Central memory CD8-positive, alpha-beta T cell (primary cell): ENCODE measurements at regions not wholly inside any gene's neighbourhood (a gene's known extent, or its start where the extent isn't known, plus 50 kb on each side); places are given as distances from the start of the nearest gene placed in this dataset.
"Not testable (repeated sequence)": the region's sequence is repeated elsewhere in the genome, so short reads cannot be mapped to it uniquely, and the experiment has no call there.

ENCODE experiments used
- ATAC-seq: fragments of 150-1000 bp; cut with Tn5 transposase; replicated peaks from 2 replicates; pipeline ENCODE4 v1.10.0; 2022; ENCODE audit warnings: mild to moderate bottlenecking, moderate FRiP score, moderate number of reproducible peaks; ENCODE audit not compliant: poor library complexity, severe bottlenecking; ENCODE audit errors: extremely low read depth
- DNase-seq, 2 donors: peaks; one replicate each; pipeline ENCODE4 v3.0.0; 2021; ENCODE audit warnings: low spot score in 2 of 2
- H3K27ac Mint-ChIP-seq: one replicate; pipeline ENCODE4 v1.8.0; 2022; ENCODE audit warnings: low read depth, mild to moderate bottlenecking, moderate library complexity, mixed read lengths
- H3K27me3 Mint-ChIP-seq: one replicate; pipeline ENCODE4 v1.8.0; 2022; ENCODE audit warnings: mixed read lengths
- H3K36me3 Mint-ChIP-seq: one replicate; pipeline ENCODE4 v1.8.0; 2022; ENCODE audit warnings: mild to moderate bottlenecking, moderate library complexity, mixed read lengths; ENCODE audit not compliant: insufficient read depth
- H3K4me1 Mint-ChIP-seq: one replicate; pipeline ENCODE4 v1.8.0; 2022; ENCODE audit warnings: mixed read lengths
- H3K4me3 Mint-ChIP-seq: one replicate; pipeline ENCODE4 v1.8.0; 2022; ENCODE audit warnings: mild to moderate bottlenecking, moderate library complexity, mixed read lengths
- H3K9me3 Mint-ChIP-seq: one replicate; pipeline ENCODE4 v1.8.0; 2022; ENCODE audit warnings: mixed read lengths

DNA sequence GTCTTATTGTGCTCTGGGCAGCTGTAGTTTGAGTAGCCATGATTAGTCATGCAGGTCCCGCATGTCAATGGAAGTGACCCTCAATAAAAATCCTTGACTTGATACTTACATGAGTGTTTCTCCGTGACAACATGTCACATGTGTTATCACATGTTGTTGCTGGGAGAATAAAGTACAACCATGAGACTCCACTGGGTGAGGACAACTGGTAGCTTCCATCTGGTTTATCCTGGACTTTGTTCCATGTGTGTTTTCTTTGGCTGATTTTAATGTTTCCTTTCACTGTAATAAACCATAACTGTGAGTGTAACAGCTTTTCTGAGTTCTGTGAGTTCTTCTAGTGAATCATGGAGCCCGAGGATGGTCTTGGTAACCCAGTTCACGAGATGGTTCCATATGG lies 63.1 kb upstream of the NDN start:
- no peak for ATAC-seq
- H3K36me3 Mint-ChIP-seq, result no peaks in the 10 kb centered on the region
- no peaks in the 10 kb centered on the region for H3K9me3 Mint-ChIP-seq
- H3K4me1 Mint-ChIP-seq, result no peaks in the 10 kb centered on the region
- no peak overlapping the region for H3K27ac Mint-ChIP-seq
- DNase-seq, result no peak
- H3K4me3 Mint-ChIP-seq, result no peak overlapping the region
- no peaks in the 10 kb centered on the region for H3K27me3 Mint-ChIP-seq

- Mint-ChIP-seq H3K4me3 (no peak overlapping the region), H3K4me1 (no peaks in the 10 kb centered on the region), H3K36me3 (no peaks in the 10 kb centered on the region), H3K27me3 (no peaks in the 10 kb centered on the region), H3K27ac (no peak overlapping the region), H3K9me3 (no peaks in the 10 kb centered on the region)
- DNase-seq (no peak), ATAC-seq (no peak)
Observed at GRCh38 chr15:23750776-23751175, 63.7 kb upstream of the NDN start.

- H3K9me3 Mint-ChIP-seq, result no peaks in the 10 kb centered on the region
- H3K27ac Mint-ChIP-seq, result no peak overlapping the region
- no peak for DNase-seq
- no peak for ATAC-seq
- no peaks in the 10 kb centered on the region for H3K36me3 Mint-ChIP-seq
- H3K4me1 Mint-ChIP-seq, result no peaks in the 10 kb centered on the region
- no peaks in the 10 kb centered on the region for H3K27me3 Mint-ChIP-seq
- no peak overlapping the region for H3K4me3 Mint-ChIP-seq
Observed at GRCh38 chr15:23753248-23753647, 66.1 kb upstream of the NDN start.

- DNase-seq (no peak), ATAC-seq (no peak)
- no peak overlapping the region for H3K4me3 Mint-ChIP-seq
- no peaks in the 10 kb centered on the region for H3K27me3 Mint-ChIP-seq
- H3K4me1 Mint-ChIP-seq, result no peaks in the 10 kb centered on the region
- H3K27ac Mint-ChIP-seq, result no peak overlapping the region
- H3K36me3 Mint-ChIP-seq, result no peaks in the 10 kb centered on the region
- peaks cover 16% of the 10 kb centered on the region for H3K9me3 Mint-ChIP-seq
Observed at GRCh38 chr15:23758891-23759290, 71.8 kb upstream of the NDN start.

DNA sequence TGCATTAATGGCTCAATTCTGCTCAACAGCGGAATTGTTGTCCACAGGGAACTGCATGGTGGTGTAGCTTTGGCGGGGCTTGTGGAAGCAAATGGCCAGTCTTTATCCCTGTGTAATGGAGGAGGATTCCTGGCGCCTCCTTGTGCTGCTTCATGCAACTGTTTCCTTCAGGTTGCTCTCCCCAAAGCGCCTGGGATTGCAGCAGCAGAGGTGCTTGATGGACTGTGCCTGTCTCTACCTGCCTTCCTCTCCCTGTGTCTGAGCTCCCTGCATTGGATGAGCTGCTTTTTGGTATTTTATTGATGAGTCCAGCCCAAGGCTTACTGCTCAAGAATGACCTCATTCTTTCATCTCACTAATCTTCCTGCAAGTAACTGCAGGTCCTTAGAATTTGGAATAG lies 72.9 kb upstream of the NDN start:
- ATAC-seq (no peak), DNase-seq (no peak)
- Mint-ChIP-seq H3K27ac (no peak overlapping the region), H3K36me3 (no peaks in the 10 kb centered on the region), H3K4me3 (no peak overlapping the region), H3K27me3 (no peaks in the 10 kb centered on the region), H3K9me3 (peaks cover 21% of the 10 kb centered on the region), H3K4me1 (no peaks in the 10 kb centered on the region)

GRCh38 chr15:23761386-23761785 lies 74.3 kb upstream of the NDN start:
- H3K4me1 Mint-ChIP-seq, result no peaks in the 10 kb centered on the region
- H3K36me3 Mint-ChIP-seq, result no peaks in the 10 kb centered on the region
- ATAC-seq (no peak), DNase-seq (no peak)
- H3K9me3 Mint-ChIP-seq, result peaks cover 24% of the 10 kb centered on the region
- no peaks in the 10 kb centered on the region for H3K27me3 Mint-ChIP-seq
- no peak overlapping the region for H3K27ac Mint-ChIP-seq
- no peak overlapping the region for H3K4me3 Mint-ChIP-seq

- peaks cover 24% of the 10 kb centered on the region for H3K9me3 Mint-ChIP-seq
- H3K36me3 Mint-ChIP-seq, result no peaks in the 10 kb centered on the region
- no peaks in the 10 kb centered on the region for H3K4me1 Mint-ChIP-seq
- DNase-seq (no peak), ATAC-seq (no peak)
- H3K4me3 Mint-ChIP-seq, result no peak overlapping the region
- H3K27ac Mint-ChIP-seq, result no peak overlapping the region
- H3K27me3 Mint-ChIP-seq, result no peaks in the 10 kb centered on the region
Observed at GRCh38 chr15:23762026-23762425, 74.9 kb upstream of the NDN start.

DNA sequence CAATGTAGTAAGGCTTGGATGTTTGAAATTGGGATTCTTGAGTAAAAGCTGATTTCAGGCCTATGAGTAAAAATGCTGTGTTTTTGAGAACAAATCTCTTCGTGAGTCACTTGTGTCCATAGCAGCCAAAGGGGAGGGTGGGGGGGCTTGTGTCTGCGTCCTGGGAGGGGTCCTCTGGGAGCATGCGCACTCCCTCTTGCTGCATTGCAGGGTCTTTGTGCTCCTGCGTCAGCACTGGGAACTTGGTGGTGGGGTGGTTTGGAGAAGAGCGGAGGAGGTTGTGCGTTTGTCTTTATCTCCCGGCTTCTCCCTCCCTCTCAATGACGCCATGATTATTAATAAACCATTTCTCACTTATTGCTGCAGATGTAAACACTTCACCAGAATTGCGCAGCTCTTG lies 75.9 kb upstream of the NDN start:
- H3K4me1 Mint-ChIP-seq, result no peaks in the 10 kb centered on the region
- H3K4me3 Mint-ChIP-seq, result no peak overlapping the region
- no peak for ATAC-seq
- DNase-seq, result no peak
- peaks cover 24% of the 10 kb centered on the region for H3K9me3 Mint-ChIP-seq
- no peak overlapping the region for H3K27ac Mint-ChIP-seq
- H3K36me3 Mint-ChIP-seq, result no peaks in the 10 kb centered on the region
- H3K27me3 Mint-ChIP-seq, result no peaks in the 10 kb centered on the region

GRCh38 chr15:23764306-23764705 lies 77.2 kb upstream of the NDN start:
- H3K27ac Mint-ChIP-seq, result no peak overlapping the region
- no peak overlapping the region for H3K4me3 Mint-ChIP-seq
- H3K36me3 Mint-ChIP-seq, result no peaks in the 10 kb centered on the region
- H3K4me1 Mint-ChIP-seq, result no peaks in the 10 kb centered on the region
- ATAC-seq (no peak), DNase-seq (no peak)
- peaks cover 21% of the 10 kb centered on the region for H3K9me3 Mint-ChIP-seq
- no peaks in the 10 kb centered on the region for H3K27me3 Mint-ChIP-seq

DNA sequence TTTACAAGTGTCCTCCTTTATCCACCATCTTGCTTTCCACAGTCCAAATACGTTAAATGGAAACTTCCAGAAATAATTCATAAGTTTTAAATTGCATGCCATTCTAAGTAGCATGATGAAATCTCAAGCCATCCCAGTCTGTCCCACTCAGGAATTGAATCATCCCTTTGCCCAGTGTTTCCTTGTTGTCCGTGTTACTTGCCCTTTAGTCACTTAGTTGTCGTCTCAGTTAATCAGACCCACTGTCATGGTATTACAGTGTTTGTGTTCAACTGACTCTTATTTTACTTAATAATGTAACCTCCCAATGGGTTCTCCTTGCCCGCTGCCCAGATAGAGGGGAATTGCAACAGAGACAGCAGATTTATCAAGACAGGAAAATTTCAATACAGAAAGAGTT lies 77.6 kb upstream of the NDN start:
- no peaks in the 10 kb centered on the region for H3K36me3 Mint-ChIP-seq
- peaks cover 16% of the 10 kb centered on the region for H3K9me3 Mint-ChIP-seq
- no peak overlapping the region for H3K4me3 Mint-ChIP-seq
- no peaks in the 10 kb centered on the region for H3K4me1 Mint-ChIP-seq
- ATAC-seq, result no peak
- no peak overlapping the region for H3K27ac Mint-ChIP-seq
- H3K27me3 Mint-ChIP-seq, result no peaks in the 10 kb centered on the region
- DNase-seq, result no peak

DNA sequence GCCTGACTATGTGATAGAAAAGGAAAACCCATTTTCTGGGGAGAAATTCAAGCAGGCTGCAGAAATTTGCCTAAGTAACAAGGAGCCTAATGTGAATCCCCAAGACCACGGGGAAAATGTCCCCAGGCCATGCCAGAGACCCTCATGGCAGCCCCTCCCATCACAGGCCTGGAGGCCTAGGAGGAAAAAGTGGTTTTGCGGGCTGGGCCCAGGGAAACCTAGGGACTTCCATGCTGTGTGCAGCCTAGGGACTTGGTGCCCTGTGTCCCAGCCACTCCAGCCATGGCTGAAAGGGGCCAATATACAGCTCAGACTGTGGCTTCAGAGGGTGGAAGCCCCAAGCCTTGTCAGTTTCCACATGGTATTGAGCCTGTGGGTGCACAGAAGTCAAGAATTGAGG lies 79.7 kb upstream of the NDN start:
- not testable (repeated sequence) for H3K4me1 Mint-ChIP-seq, H3K27me3 Mint-ChIP-seq, H3K36me3 Mint-ChIP-seq, H3K27ac Mint-ChIP-seq, DNase-seq, H3K4me3 Mint-ChIP-seq, ATAC-seq
- peaks cover 19% of the 10 kb centered on the region for H3K9me3 Mint-ChIP-seq

- H3K27ac Mint-ChIP-seq, result no peak overlapping the region
- DNase-seq, result no peak
- H3K9me3 Mint-ChIP-seq, result peaks cover 43% of the 10 kb centered on the region
- no peaks in the 10 kb centered on the region for H3K4me1 Mint-ChIP-seq
- no peaks in the 10 kb centered on the region for H3K36me3 Mint-ChIP-seq
- H3K27me3 Mint-ChIP-seq, result no peaks in the 10 kb centered on the region
- no peak overlapping the region for H3K4me3 Mint-ChIP-seq
- ATAC-seq, result no peak
Observed at GRCh38 chr15:23773093-23773492, 86.0 kb upstream of the NDN start.

DNA sequence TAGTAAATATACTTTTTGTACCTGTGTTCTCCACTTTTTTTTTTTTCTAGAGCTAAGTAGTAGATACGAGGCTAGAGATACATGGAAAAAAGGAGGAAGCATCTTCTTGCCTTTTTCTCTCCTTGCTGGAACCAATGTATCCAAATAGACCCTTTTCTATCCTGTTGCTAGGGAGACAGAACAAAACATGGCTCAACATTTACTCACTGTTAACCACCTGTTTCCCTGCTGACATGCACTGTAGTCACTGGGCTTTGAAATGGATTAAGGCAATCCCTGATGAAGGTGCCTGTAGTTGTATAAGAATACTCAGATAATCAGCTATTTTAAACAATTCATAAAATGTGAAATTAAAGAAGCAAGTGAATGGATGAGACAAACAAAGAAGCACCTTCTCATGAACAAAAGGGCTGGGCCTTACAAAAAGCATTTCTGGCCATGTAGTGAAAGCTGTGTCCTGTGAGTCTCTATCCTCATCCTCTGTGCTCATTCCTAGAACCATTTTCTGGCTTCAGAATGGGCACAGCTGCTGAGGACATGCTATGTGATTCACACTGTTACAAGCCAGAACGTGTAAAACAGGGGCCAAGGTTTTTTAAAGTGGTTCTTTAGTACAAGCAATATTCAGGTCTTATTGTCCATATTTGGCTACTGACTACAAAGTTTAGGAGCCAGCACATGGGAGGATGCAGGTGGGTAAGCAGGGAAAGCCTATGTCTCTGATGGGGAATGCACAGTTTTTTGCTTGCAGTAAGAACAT lies 100.4 kb upstream of the NDN start:
- peaks cover 5% of the 10 kb centered on the region for H3K9me3 Mint-ChIP-seq
- H3K27ac Mint-ChIP-seq, result no peak overlapping the region
- no peak overlapping the region for H3K4me3 Mint-ChIP-seq
- ATAC-seq, result no peak
- H3K4me1 Mint-ChIP-seq, result no peaks in the 10 kb centered on the region
- H3K27me3 Mint-ChIP-seq, result no peaks in the 10 kb centered on the region
- no peaks in the 10 kb centered on the region for H3K36me3 Mint-ChIP-seq
- no peak for DNase-seq
